H1 (cell line): ENCODE measurements at regions not wholly inside any gene's neighbourhood (a gene's known extent, or its start where the extent isn't known, plus 50 kb on each side); places are given as distances from the start of the nearest gene placed in this dataset.

Experiments used
- CTCF ChIA-PET: fragments of 300-600 bp; sonication (Branson Sonifier 250); formaldehyde crosslinking; loops from one replicate; lab custom pipeline; 2021; ENCODE audit not compliant: partially characterized antibody; lab: Charles Lee
- POLR2A ChIA-PET: fragments of 300-600 bp; sonication (Branson Sonifier 250); formaldehyde crosslinking; loops from one replicate; lab custom pipeline; 2021; ENCODE audit warnings: inconsistent platforms; ENCODE audit not compliant: partially characterized antibody; lab: Charles Lee
- DNase-seq, 2 experiments: peaks; one replicate each; pipeline versions ENCODE4 v3.0.0 to v3.0.0-alpha.2; 2010 to 2022; ENCODE audit warnings: low spot score in 2 of 2, low read depth in 1 of 2, mixed read lengths in 1 of 2
- FAIRE-seq: peaks from 2 replicates; lab custom pipeline; 2011; peaks lifted over from hg19 to GRCh38; lab: Jason Lieb, UNC
- H2AFZ ChIP-seq: 2 replicates; pipeline ENCODE4 v1.8.1; 2012; ENCODE audit warnings: low read length, inconsistent platforms
- H2AK5ac ChIP-seq: 2 replicates; pipeline ENCODE4 v1.6.1; 2013; ENCODE audit warnings: low read depth, low read length
- H2BK120ac ChIP-seq: replicated peaks from 2 replicates; pipeline ENCODE3; 2013; ENCODE audit warnings: low read depth, low read length, inconsistent platforms
- H2BK12ac ChIP-seq: 2 replicates; pipeline ENCODE4 v1.6.1; 2013; ENCODE audit warnings: low read depth, low read length
- H2BK15ac ChIP-seq: 2 replicates; pipeline ENCODE4 v1.6.1; 2013; ENCODE audit warnings: low read length
- H2BK20ac ChIP-seq: 2 replicates; pipeline ENCODE4 v1.6.1; 2013; ENCODE audit warnings: low read length
- H2BK5ac ChIP-seq: 2 replicates; pipeline ENCODE4 v1.6.1; 2013; ENCODE audit warnings: low read depth, low read length
- H3K14ac ChIP-seq: 2 replicates; pipeline ENCODE4 v1.6.1; 2013; ENCODE audit warnings: inconsistent platforms; ENCODE audit not compliant: insufficient read length
- H3K18ac ChIP-seq: 2 replicates; pipeline ENCODE4 v1.6.1; 2013; ENCODE audit warnings: low read length; ENCODE audit errors: extremely low read depth
- H3K23ac ChIP-seq: 2 replicates; pipeline ENCODE4 v1.6.1; 2013; ENCODE audit warnings: inconsistent platforms; ENCODE audit not compliant: insufficient read length
- H3K23me2 ChIP-seq: 2 replicates; pipeline ENCODE4 v1.6.1; 2013; ENCODE audit warnings: low read depth, low read length
- H3K27ac ChIP-seq: 2 replicates; pipeline ENCODE4 v1.6.1; 2011; ENCODE audit warnings: low read depth, low read length, inconsistent platforms
- H3K27me3 ChIP-seq, 4 experiments: replicated peaks in 1 of 4; 1 replicate in 1 of 4; 2 replicates in 3 of 4; pipeline versions ENCODE4 v1.6.1 to v1.8.1; 2011 to 2013; ENCODE audit warnings: low read length in 3 of 4, mild to moderate bottlenecking in 3 of 4, inconsistent platforms in 2 of 4, mixed read lengths in 2 of 4, moderate library complexity in 1 of 4; ENCODE audit not compliant: control insufficient read depth in 3 of 4, insufficient read depth in 3 of 4; ENCODE audit errors: extremely low read depth in 1 of 4
- H3K36me3 ChIP-seq, 4 experiments: 2 replicates each; pipeline versions ENCODE4 v1.6.1 to v1.8.1; 2011 to 2013; ENCODE audit warnings: mild to moderate bottlenecking in 4 of 4, low read length in 3 of 4, moderate library complexity in 2 of 4, control low read depth in 1 of 4, inconsistent platforms in 1 of 4; ENCODE audit not compliant: insufficient read depth in 4 of 4, control insufficient read depth in 2 of 4
- H3K4ac ChIP-seq: replicated peaks from 2 replicates; pipeline ENCODE3; 2013; ENCODE audit warnings: low read length, low read depth, mixed read lengths, inconsistent platforms; ENCODE audit not compliant: insufficient read length
- H3K4me1 ChIP-seq, 4 experiments: replicated peaks in 1 of 4; 1 replicate in 1 of 4; 2 replicates in 3 of 4; pipeline versions ENCODE4 v1.6.1 to v1.8.1; 2011 to 2013; ENCODE audit warnings: low read length in 3 of 4, inconsistent platforms in 2 of 4, mixed read lengths in 1 of 4; ENCODE audit not compliant: insufficient read depth in 4 of 4, control insufficient read depth in 3 of 4
- H3K4me2 ChIP-seq, 2 experiments: 2 replicates each; pipeline versions ENCODE4 v1.6.1 to v1.8.1; 2011 to 2013; ENCODE audit warnings: low read depth in 2 of 2, low read length in 2 of 2, control low read depth in 1 of 2, inconsistent platforms in 1 of 2, mild to moderate bottlenecking in 1 of 2; ENCODE audit not compliant: insufficient read depth in 1 of 2
- H3K4me3 ChIP-seq, 4 experiments: fragments of 200-600, 300-600 bp in 1 of 4; sonication (generic), shearing (Covaris generic), sonication (Bioruptor Twin) in 1 of 4; 2 replicates each; pipeline versions ENCODE4 v1.5.1 to v1.8.1; 2011 to 2016; ENCODE audit warnings: low read length in 4 of 4, low read depth in 3 of 4, control low read depth in 2 of 4, inconsistent platforms in 2 of 4, mild to moderate bottlenecking in 2 of 4, mixed read lengths in 1 of 4, moderate library complexity in 1 of 4; ENCODE audit not compliant: insufficient read depth in 2 of 4; ENCODE audit errors: extremely low read depth in 1 of 4
- H3K56ac ChIP-seq: replicated peaks from 2 replicates; pipeline ENCODE3; 2013; ENCODE audit warnings: low read depth, mild to moderate bottlenecking, mixed read lengths, low read length, inconsistent platforms; ENCODE audit not compliant: insufficient read length
- H3K79me1 ChIP-seq: 2 replicates; pipeline ENCODE4 v1.6.1; 2013; ENCODE audit warnings: low read depth, low read length, control low read depth
- H3K79me2 ChIP-seq, 2 experiments: 2 replicates each; pipeline versions ENCODE4 v1.6.1 to v1.8.1; 2012 to 2013; ENCODE audit warnings: low read length in 2 of 2, mild to moderate bottlenecking in 2 of 2, inconsistent platforms in 1 of 2; ENCODE audit not compliant: insufficient read depth in 2 of 2, control insufficient read depth in 1 of 2
- H3K9ac ChIP-seq, 4 experiments: replicated peaks in 1 of 4; 1 replicate in 1 of 4; 2 replicates in 3 of 4; pipeline versions ENCODE4 v1.6.1 to v1.8.1; 2011 to 2013; ENCODE audit warnings: low read depth in 3 of 4, low read length in 3 of 4, control low read depth in 2 of 4, mild to moderate bottlenecking in 2 of 4, moderate library complexity in 2 of 4, inconsistent platforms in 1 of 4; ENCODE audit errors: extremely low read depth in 1 of 4
- H3K9me3 ChIP-seq, 2 experiments: 2 replicates each; pipeline versions ENCODE4 v1.6.1 to v1.8.1; 2012 to 2013; ENCODE audit warnings: mild to moderate bottlenecking in 2 of 2, moderate library complexity in 2 of 2, control low read depth in 1 of 2, inconsistent platforms in 1 of 2, low read depth in 1 of 2, low read length in 1 of 2, mixed read lengths in 1 of 2; ENCODE audit not compliant: insufficient read depth in 2 of 2
- H4K20me1 ChIP-seq, 2 experiments: replicated peaks in 1 of 2; 2 replicates each; pipeline versions ENCODE3 to v1.8.1; 2011 to 2013; ENCODE audit warnings: inconsistent platforms in 2 of 2, low read length in 2 of 2, mild to moderate bottlenecking in 1 of 2; ENCODE audit not compliant: insufficient read depth in 2 of 2, control insufficient read depth in 1 of 2
- H4K5ac ChIP-seq: 2 replicates; pipeline ENCODE4 v1.6.1; 2013; ENCODE audit warnings: low read length, low read depth, mixed read lengths, inconsistent platforms; ENCODE audit not compliant: insufficient read length
- H4K8ac ChIP-seq: 2 replicates; pipeline ENCODE4 v1.8.0; 2013; ENCODE audit warnings: mild to moderate bottlenecking, moderate library complexity, low read length, inconsistent platforms; ENCODE audit not compliant: insufficient read depth; ENCODE audit errors: extremely low read depth
- H4K91ac ChIP-seq: replicated peaks from 2 replicates; pipeline ENCODE3; 2013; ENCODE audit warnings: low read length, mixed read lengths, inconsistent platforms; ENCODE audit not compliant: insufficient read length
- BCL11A ChIP-seq, 2 experiments: IDR thresholded peaks; one replicate each; pipeline ENCODE4 v1.6.1; 2011; ENCODE audit warnings: low read depth in 2 of 2, low read length in 2 of 2, mild to moderate bottlenecking in 2 of 2
- SP1 ChIP-seq: IDR thresholded peaks from 2 replicates; pipeline ENCODE4 v1.6.1; 2011; ENCODE audit warnings: low read depth, low read length
- WGBS, 2 experiments: shearing (Covaris generic) in 1 of 2; methylation state at CpG; one replicate each; pipeline versions ENCODE4 v1.1.6 to v1.1.7; 2013 to 2015; ENCODE audit warnings: low lambda C conversion rate in 2 of 2, mixed read lengths in 2 of 2, inconsistent platforms in 1 of 2, low coverage in 1 of 2, missing lambda C conversion rate in 1 of 2; ENCODE audit not compliant: insufficient replicate concordance in 2 of 2, insufficient coverage in 1 of 2, insufficient read length in 1 of 2; ENCODE audit errors: extremely low coverage in 1 of 2, missing lambda C conversion rate in 1 of 2; 5-methylcytosine and 5-hydroxymethylcytosine counted together
- TF ChIP-seq, protein P1 (sequence below): IDR thresholded peaks from 2 replicates; pipeline ENCODE4 v1.6.1; 2012; ENCODE audit warnings: low read length, inconsistent platforms

- no peaks in the 10 kb centered on the region for H4K20me1 ChIP-seq
Measured at GRCh38 chr1:82944822-82945221, 1054.1 kb downstream of the TTLL7 start.

More at GRCh38 chr1:82944822-82945221, 1054.1 kb downstream of the TTLL7 start:
- CTCF ChIA-PET = no interaction called here
- DNase-seq = no peak
- WGBS, 2 experiments = 95% methylated on average over 1 of the region's 1 CpG; no CpG with 5 or more reads in 1 of the 2 experiments
- Histone ChIP-seq H3K9ac (no peak overlapping the region), H4K8ac (no peak overlapping the region), H3K4ac (no peak overlapping the region), H3K79me2 (no peaks in the 10 kb centered on the region), H3K14ac (no peak overlapping the region), H3K79me1 (no peaks in the 10 kb centered on the region), H3K4me3 (no peak overlapping the region), H3K23ac (no peak overlapping the region), H2BK12ac (no peak overlapping the region), H3K56ac (no peak overlapping the region), H2AK5ac (no peak overlapping the region), H3K4me1 (no peaks in the 10 kb centered on the region), H2BK5ac (no peak overlapping the region), H2BK20ac (no peak overlapping the region), H4K5ac (no peak overlapping the region), H3K23me2 (no peaks in the 10 kb centered on the region; the same call in 1 of the 2 replicates), H3K27ac (no peak overlapping the region), H2AFZ (no peak overlapping the region), H3K27me3 (no peaks in the 10 kb centered on the region), H3K9me3 (no peaks in the 10 kb centered on the region), H2BK15ac (no peak overlapping the region), H3K4me2 (no peak overlapping the region), H3K18ac (no peak overlapping the region), H4K91ac (no peak overlapping the region), H3K36me3 (no peaks in the 10 kb centered on the region), H2BK120ac (no peak overlapping the region)
- POLR2A ChIA-PET = no interaction called here
- FAIRE-seq = no peak
- no peak for TF ChIP-seq BCL11A (IDR thresholded peaks at IDR 0.05; ENCODE audit: low read depth in 2 of 2, low read length in 2 of 2)
- TF ChIP-seq, protein P1, sequence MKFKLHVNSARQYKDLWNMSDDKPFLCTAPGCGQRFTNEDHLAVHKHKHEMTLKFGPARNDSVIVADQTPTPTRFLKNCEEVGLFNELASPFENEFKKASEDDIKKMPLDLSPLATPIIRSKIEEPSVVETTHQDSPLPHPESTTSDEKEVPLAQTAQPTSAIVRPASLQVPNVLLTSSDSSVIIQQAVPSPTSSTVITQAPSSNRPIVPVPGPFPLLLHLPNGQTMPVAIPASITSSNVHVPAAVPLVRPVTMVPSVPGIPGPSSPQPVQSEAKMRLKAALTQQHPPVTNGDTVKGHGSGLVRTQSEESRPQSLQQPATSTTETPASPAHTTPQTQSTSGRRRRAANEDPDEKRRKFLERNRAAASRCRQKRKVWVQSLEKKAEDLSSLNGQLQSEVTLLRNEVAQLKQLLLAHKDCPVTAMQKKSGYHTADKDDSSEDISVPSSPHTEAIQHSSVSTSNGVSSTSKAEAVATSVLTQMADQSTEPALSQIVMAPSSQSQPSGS = no peak
- no peak for TF ChIP-seq SP1
